T-helper 17 cell (primary cell): ENCODE measurements at regions not wholly inside any gene's neighbourhood (a gene's known extent, or its start where the extent isn't known, plus 50 kb on each side); places are given as distances from the start of the nearest gene placed in this dataset.

Source experiments
- ATAC-seq: fragments of 150-1000 bp; cut with Tn5 transposase; 2 replicates; pipeline ENCODE4 v1.10.0; 2021; ENCODE audit warnings: mild to moderate bottlenecking, moderate library complexity
- DNase-seq, 3 donors: peaks; one replicate each; pipeline versions ENCODE4 v3.0.0 to v3.0.0-alpha.2; 2020 to 2021
- H3K9me3 ChIP-seq: one replicate; pipeline ENCODE4 v1.7.0; 2013; ENCODE audit warnings: low read length, mild to moderate bottlenecking; ENCODE audit not compliant: control insufficient read depth, poor library complexity, severe bottlenecking
- H3K27ac Mint-ChIP-seq: one replicate; pipeline ENCODE4 v1.8.0; 2022; ENCODE audit warnings: mild to moderate bottlenecking, moderate library complexity, mixed read lengths
- H3K27me3 Mint-ChIP-seq: one replicate; pipeline ENCODE4 v1.8.0; 2022; ENCODE audit warnings: mixed read lengths
- H3K36me3 Mint-ChIP-seq: one replicate; pipeline ENCODE4 v1.8.0; 2022; ENCODE audit warnings: low read depth, mixed read lengths
- H3K4me1 Mint-ChIP-seq: one replicate; pipeline ENCODE4 v1.8.0; 2022; ENCODE audit warnings: mild to moderate bottlenecking, mixed read lengths
- H3K4me3 Mint-ChIP-seq: one replicate; pipeline ENCODE4 v1.8.0; 2022; ENCODE audit warnings: mild to moderate bottlenecking, moderate library complexity, mixed read lengths

DNA sequence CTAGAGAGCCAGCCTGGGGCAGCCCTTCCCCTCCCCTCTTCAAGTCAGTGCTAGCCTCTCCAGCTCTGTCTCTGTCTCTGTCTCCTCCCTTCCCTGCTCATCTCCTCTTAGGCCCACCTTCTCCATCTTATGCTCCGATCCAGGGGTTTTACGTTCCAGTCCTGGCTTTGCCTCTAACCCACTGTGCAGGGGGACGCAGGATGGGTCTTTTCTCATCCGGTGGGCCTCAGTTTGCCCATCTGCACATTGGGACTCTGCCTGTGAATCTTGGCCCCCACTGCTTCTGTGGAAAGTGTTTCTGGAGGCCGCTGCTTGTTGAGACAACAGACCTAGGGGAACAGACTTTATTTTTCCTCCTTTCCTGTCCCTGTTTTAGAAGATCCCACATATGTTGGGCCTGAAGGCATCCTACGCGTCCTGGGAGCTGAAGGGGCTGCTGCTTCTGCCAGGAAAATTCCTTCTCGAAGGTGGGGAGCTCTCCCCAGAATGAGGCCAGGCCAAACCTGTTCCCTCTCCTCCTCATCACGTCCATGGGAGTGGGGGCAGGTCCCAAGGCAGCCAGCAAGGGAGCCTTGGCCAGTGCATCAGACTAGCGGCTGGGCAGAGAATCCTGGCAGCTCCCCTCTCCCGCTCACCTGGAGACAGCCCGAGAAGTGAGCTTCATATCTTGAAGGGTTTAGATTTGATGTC lies 99.5 kb upstream of the CSF3R start:
- H3K9me3 ChIP-seq: no peaks in the 10 kb centered on the region
- peaks cover 10% of the 10 kb centered on the region for H3K4me1 Mint-ChIP-seq
- H3K4me3 Mint-ChIP-seq: no peak overlapping the region
- peaks cover 2% of the 10 kb centered on the region for H3K36me3 Mint-ChIP-seq
- H3K27ac Mint-ChIP-seq: no peak overlapping the region
- DNase-seq (no peak), ATAC-seq (no peak)
- H3K27me3 Mint-ChIP-seq: peaks cover 51% of the 10 kb centered on the region

DNA sequence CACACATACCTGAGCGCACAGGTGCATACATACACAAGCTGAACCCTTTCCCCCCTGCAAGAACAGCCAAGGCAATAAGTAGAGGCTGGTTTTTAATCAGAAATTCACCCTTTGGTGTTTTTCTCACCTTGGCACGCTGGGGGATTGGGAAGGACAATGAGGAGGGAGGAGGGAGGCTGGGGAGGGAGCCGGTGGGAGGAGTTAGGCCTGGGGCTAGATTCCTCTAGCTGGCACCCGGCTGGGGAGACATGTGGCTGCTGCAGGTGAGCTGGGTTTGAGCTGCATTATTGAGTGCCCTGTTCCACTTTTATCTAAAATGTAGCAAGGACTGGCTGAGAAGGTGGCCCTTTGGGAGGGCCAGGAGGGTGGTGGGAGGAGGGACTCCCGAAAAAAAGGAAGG lies 97.8 kb upstream of the CSF3R start:
- Mint-ChIP-seq H3K36me3 (no peaks in the 10 kb centered on the region), H3K27ac (no peak overlapping the region), H3K27me3 (peaks cover 41% of the 10 kb centered on the region), H3K4me1 (peaks cover 10% of the 10 kb centered on the region), H3K4me3 (no peak overlapping the region)
- no peak for ATAC-seq
- DNase-seq: no peak
- no peaks in the 10 kb centered on the region for H3K9me3 ChIP-seq

DNA sequence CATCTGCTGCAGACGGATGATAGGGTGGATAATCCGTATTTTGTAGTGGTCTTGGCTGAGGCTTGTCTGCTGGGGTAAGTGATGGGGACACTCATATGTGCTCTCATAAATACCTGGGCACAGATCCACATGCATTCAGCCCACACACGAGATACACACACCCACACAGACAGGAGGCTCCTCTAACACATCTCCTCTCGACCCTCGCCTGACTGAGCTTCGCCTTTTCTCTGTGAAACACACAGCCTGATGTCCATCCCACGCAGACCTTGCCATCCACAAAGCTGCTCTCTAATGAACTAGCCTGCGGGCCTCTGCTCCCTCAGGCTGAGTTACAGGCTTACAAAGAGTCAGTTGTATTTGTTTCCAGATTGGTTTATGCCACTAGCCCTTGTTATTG lies 96.3 kb upstream of the CSF3R start:
- H3K9me3 ChIP-seq: no peaks in the 10 kb centered on the region
- ATAC-seq: no peak
- Mint-ChIP-seq H3K4me1 (peaks cover 12% of the 10 kb centered on the region), H3K4me3 (no peak overlapping the region), H3K36me3 (no peaks in the 10 kb centered on the region), H3K27me3 (peaks cover 45% of the 10 kb centered on the region), H3K27ac (no peak overlapping the region)
- no peak for DNase-seq

DNA sequence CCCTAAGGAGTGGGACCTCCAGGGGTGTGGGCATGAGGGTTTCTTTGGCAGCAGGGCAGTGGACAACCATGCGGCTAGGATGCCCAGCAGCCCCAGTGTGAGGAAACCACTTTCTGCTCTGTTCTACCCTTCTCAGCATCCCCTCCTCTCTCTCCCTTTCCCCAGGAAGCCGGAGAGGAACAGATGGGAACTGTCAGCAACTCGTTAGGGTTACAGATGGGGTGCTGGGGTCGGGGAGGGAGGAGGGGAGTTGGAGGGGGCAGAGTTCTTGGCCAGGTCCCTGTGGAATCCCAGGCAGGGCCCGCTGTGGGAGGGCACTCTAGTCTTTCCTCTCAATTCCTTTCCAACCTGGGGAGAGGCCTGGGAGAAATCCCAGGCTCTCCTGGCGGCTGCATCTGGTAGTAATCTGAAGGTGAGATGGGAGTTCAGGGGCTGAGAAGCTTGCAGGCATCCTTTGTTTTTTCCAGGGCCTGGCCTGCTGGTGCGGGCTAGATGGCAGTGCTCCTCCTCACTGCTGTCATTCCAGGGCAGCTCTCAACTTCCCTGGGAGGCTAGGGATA lies 93.9 kb upstream of the CSF3R start:
- Mint-ChIP-seq H3K4me3 (no peak overlapping the region), H3K27ac (no peak overlapping the region), H3K27me3 (peaks cover 52% of the 10 kb centered on the region), H3K4me1 (peaks cover 13% of the 10 kb centered on the region), H3K36me3 (peaks cover 2% of the 10 kb centered on the region)
- ATAC-seq (no peak), DNase-seq (no peak)
- no peaks in the 10 kb centered on the region for H3K9me3 ChIP-seq

DNA sequence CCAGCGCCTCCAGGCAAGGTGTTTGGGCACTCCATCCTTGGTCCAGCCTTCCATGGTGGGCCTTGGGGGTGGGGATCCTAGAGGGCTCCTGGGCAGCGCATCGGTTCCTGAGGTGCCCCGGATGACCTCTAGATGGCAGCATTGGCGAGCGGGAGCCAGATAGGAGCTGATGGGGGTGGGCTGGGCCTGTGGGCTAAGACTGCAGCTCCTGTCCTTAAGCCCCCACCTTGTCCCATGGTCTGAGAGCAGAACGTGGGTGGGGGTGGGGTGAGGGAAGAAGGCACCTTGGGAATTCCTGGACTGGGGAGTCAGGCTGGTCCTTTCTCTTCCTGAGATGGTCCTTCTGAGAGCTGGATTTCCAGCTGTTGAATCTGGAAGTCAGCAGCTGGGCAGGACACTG lies 93.4 kb upstream of the CSF3R start:
- Mint-ChIP-seq H3K4me1 (peaks cover 13% of the 10 kb centered on the region), H3K27ac (no peak overlapping the region), H3K4me3 (no peak overlapping the region), H3K27me3 (peaks cover 52% of the 10 kb centered on the region), H3K36me3 (peaks cover 2% of the 10 kb centered on the region)
- H3K9me3 ChIP-seq: no peaks in the 10 kb centered on the region
- DNase-seq (peak; percentile 16 to 33 (median 22)), ATAC-seq (peak; percentile 59)

DNA sequence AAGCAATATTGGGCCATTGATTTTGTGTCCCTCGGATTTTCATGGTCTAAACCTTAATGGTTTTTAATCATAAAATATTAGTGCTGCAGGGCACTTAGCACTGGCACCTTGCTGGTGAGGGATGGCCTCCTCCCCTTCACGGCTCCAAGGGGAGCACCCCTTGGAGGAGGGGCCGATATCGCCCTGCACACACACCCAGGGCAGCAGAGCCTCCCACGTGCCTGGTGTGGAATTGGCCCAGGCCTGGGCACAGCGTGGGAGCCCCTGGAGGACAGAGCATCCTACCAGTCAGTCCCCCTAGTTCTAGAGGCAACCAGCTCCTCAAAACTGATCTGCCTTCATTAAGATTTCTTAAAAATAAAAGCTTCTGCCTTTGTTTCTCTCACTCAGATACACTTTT lies 90.7 kb upstream of the CSF3R start:
- Mint-ChIP-seq H3K36me3 (peaks cover 5% of the 10 kb centered on the region), H3K4me1 (peaks cover 14% of the 10 kb centered on the region), H3K4me3 (no peak overlapping the region), H3K27ac (no peak overlapping the region), H3K27me3 (peaks cover 51% of the 10 kb centered on the region)
- ATAC-seq (no peak), DNase-seq (no peak)
- H3K9me3 ChIP-seq: no peaks in the 10 kb centered on the region

DNA sequence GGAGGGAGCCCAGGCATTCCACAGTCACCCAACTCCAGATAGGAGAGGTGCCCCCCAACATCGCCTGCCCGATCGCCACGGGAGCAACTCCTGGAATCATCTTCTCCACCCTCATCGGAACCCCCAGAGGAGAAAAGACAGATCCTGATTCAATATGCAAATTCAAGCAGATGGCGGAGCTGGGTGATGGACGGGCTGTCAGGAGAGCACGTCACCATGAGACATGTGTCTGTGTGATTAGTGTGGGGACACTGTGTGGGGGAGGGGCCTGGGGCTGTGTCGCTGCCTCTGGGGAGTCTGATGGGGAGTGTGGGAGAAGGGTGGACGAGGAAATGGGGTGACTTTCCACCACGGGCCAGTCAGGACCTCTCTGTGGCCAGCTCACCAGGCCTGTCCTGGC lies 90.2 kb upstream of the CSF3R start:
- no peak overlapping the region for H3K4me3 Mint-ChIP-seq
- H3K9me3 ChIP-seq: no peaks in the 10 kb centered on the region
- peaks cover 52% of the 10 kb centered on the region for H3K27me3 Mint-ChIP-seq
- H3K4me1 Mint-ChIP-seq: peaks cover 15% of the 10 kb centered on the region
- DNase-seq (no peak), ATAC-seq (no peak)
- H3K27ac Mint-ChIP-seq: no peak overlapping the region
- peaks cover 5% of the 10 kb centered on the region for H3K36me3 Mint-ChIP-seq

DNA sequence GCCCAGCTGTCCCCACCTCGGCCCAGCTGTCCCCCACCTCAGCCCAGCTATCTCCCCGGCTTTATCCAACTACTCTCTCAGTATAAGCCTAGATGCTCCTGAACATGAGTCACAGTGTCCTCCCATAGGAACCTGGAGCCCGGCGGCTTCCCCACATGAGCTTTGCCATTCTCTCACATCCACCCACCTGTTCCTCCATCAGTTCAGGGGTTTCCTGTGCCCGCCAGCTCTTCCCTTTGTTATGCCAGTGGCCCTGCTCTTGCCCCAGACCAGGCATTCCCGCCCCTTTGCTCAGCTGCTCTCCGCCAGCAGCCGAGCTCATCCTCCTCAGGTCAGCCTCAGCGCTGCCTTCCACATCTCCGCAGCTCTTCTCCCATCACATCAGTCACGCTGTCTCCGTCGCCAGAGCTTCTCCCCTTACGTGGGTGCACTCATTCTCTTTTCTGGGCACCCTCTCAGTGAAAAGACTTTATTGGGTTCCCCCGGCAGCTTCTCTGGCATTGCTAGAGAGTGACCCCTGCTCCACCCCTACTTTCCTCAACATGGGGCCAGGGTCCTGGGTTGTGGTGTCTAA lies 89.5 kb upstream of the CSF3R start:
- peaks cover 15% of the 10 kb centered on the region for H3K4me1 Mint-ChIP-seq
- peaks cover 52% of the 10 kb centered on the region for H3K27me3 Mint-ChIP-seq
- H3K27ac Mint-ChIP-seq: peak overlapping the region; percentile 67
- DNase-seq: no peak
- no peaks in the 10 kb centered on the region for H3K9me3 ChIP-seq
- no peak overlapping the region for H3K4me3 Mint-ChIP-seq
- peaks cover 5% of the 10 kb centered on the region for H3K36me3 Mint-ChIP-seq
- no peak for ATAC-seq

DNA sequence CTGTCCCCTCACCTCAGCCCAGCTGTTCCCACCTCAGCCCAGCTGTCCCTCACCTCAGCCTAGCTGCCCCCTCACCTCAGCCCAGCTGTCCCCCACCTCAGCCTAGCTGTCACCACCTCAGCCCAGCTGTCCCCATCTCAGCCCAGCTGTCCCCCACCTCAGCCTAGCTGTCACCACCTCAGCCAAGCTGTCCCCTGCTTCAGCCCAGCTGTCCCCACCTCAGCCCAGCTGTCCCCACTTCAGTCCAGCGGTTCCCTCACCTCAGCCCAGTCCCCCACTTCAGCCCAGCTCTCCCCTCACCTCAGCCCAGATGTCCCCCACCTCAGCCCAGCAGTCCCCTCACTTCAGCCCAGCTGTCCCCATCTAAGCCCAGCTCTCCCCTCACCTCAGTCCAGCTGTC lies 88.4 kb upstream of the CSF3R start:
- Mint-ChIP-seq H3K4me1 (peaks cover 18% of the 10 kb centered on the region), H3K36me3 (peaks cover 5% of the 10 kb centered on the region), H3K27ac (no peak overlapping the region), H3K4me3 (no peak overlapping the region), H3K27me3 (peaks cover 60% of the 10 kb centered on the region)
- ATAC-seq (no peak), DNase-seq (no peak)
- no peaks in the 10 kb centered on the region for H3K9me3 ChIP-seq

DNA sequence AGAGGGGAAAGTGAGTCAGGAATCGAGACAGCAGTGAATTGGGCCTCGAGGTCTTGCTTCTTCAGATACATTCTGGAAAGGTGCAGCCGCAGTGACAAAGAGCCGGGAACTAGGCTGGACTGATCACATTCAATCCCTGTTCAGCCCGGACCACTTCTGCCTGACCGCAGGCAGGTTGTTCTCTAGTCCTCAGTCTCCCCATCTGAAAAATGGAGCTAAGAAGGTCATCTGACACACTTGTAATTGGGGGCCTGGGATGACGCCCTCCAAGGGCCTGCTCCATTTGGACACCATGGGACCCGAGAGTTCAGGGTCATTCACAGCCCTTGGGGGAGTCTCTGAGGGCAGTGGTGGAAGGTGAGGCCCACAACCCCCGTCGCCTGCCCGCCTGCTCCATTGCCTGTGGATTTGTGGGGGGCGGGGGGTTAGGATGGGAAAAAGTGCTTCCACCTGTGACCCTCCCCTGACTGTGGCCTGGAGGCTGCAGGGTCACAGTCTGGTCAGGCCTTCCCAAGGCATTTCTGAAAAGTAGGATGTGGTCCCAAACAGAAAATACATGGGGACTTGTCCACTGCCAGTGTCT lies 87.9 kb upstream of the CSF3R start:
- ATAC-seq (no peak), DNase-seq (no peak)
- Mint-ChIP-seq H3K4me3 (no peak overlapping the region), H3K36me3 (peaks cover 5% of the 10 kb centered on the region), H3K27me3 (peaks cover 60% of the 10 kb centered on the region), H3K27ac (no peak overlapping the region), H3K4me1 (peaks cover 16% of the 10 kb centered on the region)
- H3K9me3 ChIP-seq: no peaks in the 10 kb centered on the region

DNA sequence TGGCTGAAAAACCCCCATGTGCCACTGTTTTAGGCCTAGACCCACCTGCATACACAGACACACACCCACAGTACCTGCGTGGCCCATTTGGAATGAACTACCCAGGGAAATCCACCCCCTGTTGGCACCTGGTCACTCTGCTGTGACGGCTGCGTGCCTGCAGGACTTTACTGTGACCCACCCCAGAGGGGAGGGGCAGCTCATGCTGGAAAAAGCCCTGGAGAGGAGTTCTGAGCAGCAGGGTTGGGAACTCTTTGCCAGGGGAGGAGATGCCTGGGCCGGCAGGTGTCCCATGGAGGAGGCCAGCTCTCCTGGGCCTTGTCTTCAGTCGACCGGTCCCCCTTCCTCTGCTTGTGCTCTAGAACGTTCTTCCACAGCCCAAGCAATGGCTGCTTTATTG lies 87.3 kb upstream of the CSF3R start:
- Mint-ChIP-seq H3K4me3 (no peak overlapping the region), H3K27me3 (peaks cover 56% of the 10 kb centered on the region), H3K4me1 (peaks cover 16% of the 10 kb centered on the region), H3K36me3 (peaks cover 5% of the 10 kb centered on the region), H3K27ac (no peak overlapping the region)
- ATAC-seq (no peak), DNase-seq (no peak)
- H3K9me3 ChIP-seq: no peaks in the 10 kb centered on the region

DNA sequence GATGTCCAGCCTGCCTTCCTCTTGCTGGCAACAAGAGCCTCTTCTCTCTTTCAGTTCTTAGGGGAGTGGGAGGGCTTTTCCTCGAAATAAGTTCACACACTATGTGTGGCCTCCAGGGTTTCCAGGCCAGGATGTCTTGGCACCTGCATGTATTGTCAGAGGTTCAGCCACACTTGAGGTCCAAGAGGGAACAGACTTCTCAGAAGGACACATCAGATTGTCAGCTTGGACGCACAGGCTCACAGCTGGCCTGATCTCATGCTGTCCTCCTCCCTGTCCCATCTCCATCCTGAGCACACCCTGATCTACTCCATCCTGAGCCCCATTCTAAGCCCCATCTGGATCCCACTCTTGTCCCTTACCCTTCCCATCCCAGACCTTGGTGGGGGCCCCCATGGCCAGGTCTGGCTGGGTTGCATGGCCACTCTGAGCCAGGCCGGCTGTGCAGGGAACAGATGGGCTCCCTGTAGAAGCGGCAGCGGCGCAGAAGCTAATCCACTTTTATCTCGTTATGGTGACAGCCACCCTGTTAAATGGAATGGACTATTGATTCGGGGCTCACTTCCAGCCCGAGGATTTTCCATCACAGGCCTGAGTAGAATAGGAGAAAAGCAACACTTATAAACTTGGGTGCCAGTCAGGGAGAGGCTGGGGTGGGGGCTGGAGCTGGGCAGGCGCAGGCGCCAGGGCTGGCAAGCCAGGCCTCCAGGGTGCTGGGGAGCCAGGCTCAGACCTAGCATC lies 85.1 kb upstream of the CSF3R start:
- peaks cover 13% of the 10 kb centered on the region for H3K4me1 Mint-ChIP-seq
- H3K27me3 Mint-ChIP-seq: peaks cover 44% of the 10 kb centered on the region
- no peaks in the 10 kb centered on the region for H3K9me3 ChIP-seq
- DNase-seq (no peak), ATAC-seq (no peak)
- peaks cover 3% of the 10 kb centered on the region for H3K36me3 Mint-ChIP-seq
- H3K4me3 Mint-ChIP-seq: no peak overlapping the region
- no peak overlapping the region for H3K27ac Mint-ChIP-seq
